Hepatocyte (in vitro differentiated cells): ENCODE measurements at regions not wholly inside any gene's neighbourhood (a gene's known extent, or its start where the extent isn't known, plus 50 kb on each side); places are given as distances from the start of the nearest gene placed in this dataset.

Experiments
- CTCF ChIP-seq: fragments of 200-600 bp; sonication (generic); IDR thresholded peaks from 2 replicates; pipeline ENCODE4 v1.5.1; 2016; ENCODE audit warnings: antibody characterized with exemption, mild to moderate bottlenecking; ENCODE audit not compliant: poor library complexity
- EZH2phosphoT487 ChIP-seq: fragments of 200-600 bp; sonication (generic); IDR thresholded peaks from one replicate; pipeline ENCODE4 v1.6.1; 2018; ENCODE audit warnings: antibody characterized with exemption, mild to moderate bottlenecking, low read depth, moderate library complexity; ENCODE audit not compliant: unreplicated experiment, severe bottlenecking

GRCh38 chr9:99475401-99476065 is 253.5 kb downstream of the SEC61B start:
- no peak for TF ChIP-seq CTCF
- no peak for TF ChIP-seq EZH2phosphoT487
